IgD-negative memory B cell (primary cell): ENCODE measurements at regions not wholly inside any gene's neighbourhood (a gene's known extent, or its start where the extent isn't known, plus 50 kb on each side); places are given as distances from the start of the nearest gene placed in this dataset.
"Not testable (repeated sequence)": the region's sequence is repeated elsewhere in the genome, so short reads cannot be mapped to it uniquely, and the experiment has no call there.

Experiments used
- H3K27ac Mint-ChIP-seq, 3 donors: one replicate each; pipeline ENCODE4 v1.8.0; 2020 to 2022; ENCODE audit warnings: mild to moderate bottlenecking in 3 of 3, mixed read lengths in 3 of 3, moderate library complexity in 1 of 3
- H3K27me3 Mint-ChIP-seq: one replicate; pipeline ENCODE4 v1.8.0; 2021; ENCODE audit warnings: mixed read lengths
- H3K36me3 Mint-ChIP-seq: one replicate; pipeline ENCODE4 v1.8.0; 2020; ENCODE audit warnings: mild to moderate bottlenecking, mixed read lengths
- H3K4me1 Mint-ChIP-seq, 3 donors: one replicate each; pipeline ENCODE4 v1.8.0; 2020 to 2022; ENCODE audit warnings: mixed read lengths in 3 of 3, mild to moderate bottlenecking in 1 of 3
- H3K4me3 Mint-ChIP-seq, 4 donors: one replicate each; pipeline ENCODE4 v1.8.0; 2020 to 2022; ENCODE audit warnings: mild to moderate bottlenecking in 4 of 4, mixed read lengths in 4 of 4, moderate library complexity in 3 of 4
- H3K9me3 Mint-ChIP-seq, 3 donors: one replicate each; pipeline ENCODE4 v1.8.0; 2020 to 2021; ENCODE audit warnings: mixed read lengths in 3 of 3, mild to moderate bottlenecking in 1 of 3

DNA sequence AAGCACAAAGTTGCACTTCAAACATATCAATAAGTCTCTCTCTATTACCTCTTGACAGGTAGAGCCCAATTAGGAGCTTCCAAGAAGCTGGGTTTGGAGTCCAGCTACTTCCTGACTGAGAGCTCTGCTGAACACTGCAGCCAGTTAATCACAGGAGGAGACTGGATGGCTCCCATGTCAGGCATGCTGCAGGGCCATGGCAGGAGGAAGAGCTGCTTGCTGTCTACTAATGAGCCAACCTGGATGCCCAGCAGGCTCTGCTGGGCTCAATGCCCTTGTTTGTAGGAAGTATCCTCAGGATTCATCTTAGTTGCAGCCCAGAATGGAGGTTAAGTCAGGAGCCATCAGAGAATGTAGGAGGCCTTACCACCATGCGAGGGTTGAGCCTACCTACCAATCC lies 91.9 kb downstream of the TMEM215 start:
- H3K27ac Mint-ChIP-seq, result no peak overlapping the region
- peaks cover 6% of the 10 kb centered on the region for H3K27me3 Mint-ChIP-seq
- no peaks in the 10 kb centered on the region for H3K36me3 Mint-ChIP-seq
- peaks cover 0 to 7% (median 7%) of the 10 kb centered on the region in 3 donors for H3K4me1 Mint-ChIP-seq
- no peak overlapping the region for H3K4me3 Mint-ChIP-seq
- H3K9me3 Mint-ChIP-seq, result no peaks in the 10 kb centered on the region

DNA sequence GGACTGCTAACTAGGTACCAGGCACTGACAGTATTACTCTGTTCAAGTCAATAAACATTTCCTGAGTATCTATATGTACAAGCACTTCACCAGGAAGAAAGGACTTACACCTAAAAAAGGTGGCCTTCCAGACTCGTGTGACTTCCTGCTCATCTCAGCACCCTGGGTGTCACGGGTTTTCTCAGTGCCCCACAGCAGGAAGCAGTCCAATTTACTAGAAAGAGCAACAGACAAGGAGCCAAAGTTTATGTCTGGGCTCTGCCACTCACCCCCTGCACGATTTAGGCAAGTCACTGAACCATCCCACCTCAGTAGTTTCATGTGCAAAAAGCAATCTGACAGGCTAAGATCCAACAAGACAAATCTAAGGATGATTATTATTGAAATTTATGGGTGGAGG lies 92.4 kb downstream of the TMEM215 start:
- no peaks in the 10 kb centered on the region for H3K9me3 Mint-ChIP-seq
- H3K4me1 Mint-ChIP-seq, result peaks cover 0 to 7% (median 7%) of the 10 kb centered on the region in 3 donors
- H3K4me3 Mint-ChIP-seq, result no peak overlapping the region
- H3K27ac Mint-ChIP-seq, result no peak overlapping the region
- H3K36me3 Mint-ChIP-seq, result no peaks in the 10 kb centered on the region
- H3K27me3 Mint-ChIP-seq, result peaks cover 6% of the 10 kb centered on the region

DNA sequence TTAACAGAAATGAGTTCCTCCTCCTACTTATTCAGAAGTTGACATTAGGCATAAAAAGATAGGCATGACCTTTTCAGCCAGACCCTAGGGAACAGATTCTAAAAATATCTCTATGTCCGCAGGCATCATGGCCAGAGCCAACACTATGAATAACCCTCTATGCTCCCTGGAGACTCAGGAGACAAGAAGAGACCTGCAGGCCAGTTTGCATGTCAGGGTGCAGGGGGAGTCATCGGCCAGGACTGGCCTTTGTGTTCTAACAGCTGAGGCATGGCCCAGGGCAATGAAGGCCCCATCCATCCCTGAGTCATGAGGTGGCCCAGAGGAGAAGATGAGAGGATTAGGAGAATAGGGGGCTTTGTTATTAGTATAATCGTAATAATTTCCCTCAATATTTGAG lies 93.8 kb downstream of the TMEM215 start:
- Mint-ChIP-seq H3K27me3 (peaks cover 6% of the 10 kb centered on the region), H3K27ac (no peak overlapping the region), H3K4me3 (no peak overlapping the region), H3K9me3 (no peaks in the 10 kb centered on the region), H3K4me1 (peaks cover 0 to 7% (median 7%) of the 10 kb centered on the region in 3 donors), H3K36me3 (no peaks in the 10 kb centered on the region)

DNA sequence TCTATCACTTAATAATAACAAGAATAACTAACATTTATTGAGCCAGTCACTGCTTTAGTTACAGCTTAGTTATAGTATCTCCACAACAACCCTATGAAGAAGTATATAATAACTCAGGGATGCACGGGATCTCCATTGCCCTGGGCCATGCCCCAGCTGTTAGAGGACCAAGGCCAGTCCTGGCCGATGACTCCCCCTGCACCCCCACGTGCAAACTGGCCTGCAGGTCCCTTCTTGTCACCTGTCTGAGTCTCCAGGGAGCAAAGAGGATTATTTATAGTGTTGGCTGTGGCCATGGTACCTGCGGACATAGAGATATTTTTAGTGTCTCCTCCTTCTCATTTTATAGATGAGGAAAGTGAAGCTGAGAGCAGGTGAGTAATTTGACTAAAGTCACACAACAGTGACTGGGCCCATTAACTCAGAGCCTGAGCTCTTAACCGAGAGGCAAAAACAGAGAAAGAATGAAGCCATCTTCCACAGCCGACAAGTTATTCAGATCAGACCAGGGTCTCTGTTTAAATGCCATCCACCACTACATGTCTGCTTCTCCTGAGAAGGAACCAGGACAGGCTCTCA lies 94.4 kb downstream of the TMEM215 start:
- Mint-ChIP-seq H3K4me1 (peaks cover 0 to 7% (median 7%) of the 10 kb centered on the region in 3 donors), H3K36me3 (no peaks in the 10 kb centered on the region), H3K27me3 (peaks cover 6% of the 10 kb centered on the region), H3K27ac (no peak overlapping the region), H3K9me3 (no peaks in the 10 kb centered on the region), H3K4me3 (no peak overlapping the region)

DNA sequence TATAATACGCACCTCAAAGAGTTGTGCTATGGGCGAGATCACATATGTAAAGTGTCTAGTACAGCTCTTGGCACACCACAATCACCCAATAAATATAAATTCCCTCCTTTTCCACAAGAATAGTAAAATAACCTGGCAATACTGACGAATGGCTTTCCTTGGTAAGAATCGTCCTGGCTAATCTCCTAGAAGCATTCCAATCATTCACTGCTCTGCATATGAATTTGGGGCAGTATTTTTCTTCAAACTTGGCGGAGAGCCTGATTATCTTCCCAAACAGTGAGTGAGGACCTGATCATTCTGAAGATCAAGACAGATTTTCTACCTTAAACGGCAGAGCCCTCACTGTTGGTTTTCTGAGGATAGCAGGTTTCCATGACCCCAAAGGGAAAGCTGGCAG lies 96.0 kb downstream of the TMEM215 start:
- Mint-ChIP-seq H3K27ac (no peak overlapping the region), H3K9me3 (no peaks in the 10 kb centered on the region), H3K36me3 (no peaks in the 10 kb centered on the region), H3K27me3 (peaks cover 8% of the 10 kb centered on the region), H3K4me1 (peaks cover 0 to 7% (median 5%) of the 10 kb centered on the region in 3 donors), H3K4me3 (no peak overlapping the region)

DNA sequence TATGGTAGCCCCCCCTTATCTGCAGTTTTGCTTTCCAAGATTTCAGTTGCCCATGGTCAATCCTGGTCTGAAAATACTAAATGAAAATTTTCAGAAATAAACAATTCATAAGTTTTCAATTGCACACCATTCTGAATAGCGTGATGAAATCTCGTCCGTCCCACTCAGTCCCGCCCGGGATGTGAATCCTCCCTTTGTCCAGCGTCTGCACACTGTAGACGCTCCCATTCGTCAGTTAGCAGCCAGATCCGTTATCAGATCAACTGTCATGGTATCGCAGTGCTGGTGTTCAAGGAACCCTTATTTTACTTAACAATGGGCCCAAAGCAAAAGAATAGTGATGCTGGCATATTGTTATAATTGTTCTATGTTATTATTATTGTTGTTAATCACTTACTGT lies 98.6 kb downstream of the TMEM215 start:
- H3K9me3 Mint-ChIP-seq, result no peaks in the 10 kb centered on the region
- no peak overlapping the region for H3K27ac Mint-ChIP-seq
- H3K27me3 Mint-ChIP-seq, result peaks cover 8% of the 10 kb centered on the region
- H3K36me3 Mint-ChIP-seq, result no peaks in the 10 kb centered on the region
- H3K4me1 Mint-ChIP-seq, result peaks cover 0 to 7% (median 3%) of the 10 kb centered on the region in 3 donors
- H3K4me3 Mint-ChIP-seq, result no peak overlapping the region

DNA sequence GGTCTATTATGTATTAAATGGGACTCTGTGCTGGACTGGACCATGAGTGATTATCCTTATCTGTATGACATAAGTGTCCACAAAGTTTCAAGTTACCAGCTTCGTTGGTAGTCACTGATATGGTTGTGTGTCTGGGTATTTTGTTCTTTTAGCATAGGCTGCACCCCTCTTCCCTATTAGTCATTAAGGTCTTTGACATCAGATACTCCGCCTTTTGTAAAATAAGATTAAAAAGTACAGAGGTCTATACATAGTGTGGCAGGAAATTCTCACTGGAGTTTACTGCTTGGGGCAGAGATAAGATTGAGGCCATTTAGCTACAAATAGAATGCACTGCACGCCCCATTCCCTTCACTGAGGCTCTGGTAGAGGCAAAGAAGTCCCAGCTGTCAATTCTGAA lies 99.4 kb downstream of the TMEM215 start:
- Mint-ChIP-seq H3K9me3 (no peaks in the 10 kb centered on the region), H3K36me3 (no peaks in the 10 kb centered on the region), H3K27me3 (peaks cover 7% of the 10 kb centered on the region), H3K27ac (no peak overlapping the region), H3K4me3 (no peak overlapping the region), H3K4me1 (peaks cover 0 to 6% (median 2%) of the 10 kb centered on the region in 3 donors)

DNA sequence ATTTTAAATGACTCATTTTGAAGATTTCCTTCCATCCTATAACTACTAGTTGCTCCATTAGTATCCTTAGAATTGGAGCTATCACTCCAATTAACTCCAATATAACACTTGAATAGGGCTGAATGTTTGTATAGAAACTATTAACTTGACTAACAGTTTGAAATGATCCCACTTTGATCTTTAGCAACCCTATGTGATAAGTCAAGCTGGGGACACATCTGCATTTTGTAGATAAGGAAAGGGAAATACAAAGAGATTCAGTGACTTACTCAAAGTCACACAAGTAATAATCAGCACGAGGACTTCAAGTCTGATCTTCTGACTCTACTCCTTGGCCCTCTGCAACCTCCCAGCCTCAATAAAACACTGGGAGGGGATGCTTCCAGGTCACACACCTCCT lies 101.1 kb downstream of the TMEM215 start:
- Mint-ChIP-seq H3K36me3 (peaks cover 2% of the 10 kb centered on the region), H3K27me3 (peaks cover 1% of the 10 kb centered on the region), H3K4me1 (no peaks in the 10 kb centered on the region), H3K9me3 (no peaks in the 10 kb centered on the region), H3K4me3 (no peak overlapping the region), H3K27ac (no peak overlapping the region)

DNA sequence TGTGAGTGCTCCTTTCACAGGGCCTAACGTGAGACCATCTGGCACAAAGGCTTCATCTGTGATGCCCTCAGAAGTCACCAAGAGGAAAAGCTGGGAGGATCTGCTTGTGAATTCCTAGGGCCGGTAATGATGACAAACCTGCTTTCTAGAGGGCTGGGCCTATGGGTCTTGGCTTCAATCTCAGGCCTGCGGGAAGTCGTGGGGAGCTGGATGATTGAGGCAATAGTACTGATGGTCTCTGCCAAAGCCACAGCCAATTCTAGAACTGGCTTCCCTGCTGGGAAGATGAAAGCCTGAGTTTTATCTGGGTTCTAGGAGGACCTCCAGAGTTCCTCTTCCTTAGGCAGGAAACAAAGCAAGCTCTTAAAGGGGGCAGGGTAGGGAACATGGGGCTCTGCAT lies 102.7 kb downstream of the TMEM215 start:
- no peak overlapping the region for H3K27ac Mint-ChIP-seq
- H3K27me3 Mint-ChIP-seq, result peaks cover 3% of the 10 kb centered on the region
- peaks cover 2% of the 10 kb centered on the region for H3K36me3 Mint-ChIP-seq
- peaks cover 0 to 1% (median 0%) of the 10 kb centered on the region in 3 donors for H3K9me3 Mint-ChIP-seq
- H3K4me3 Mint-ChIP-seq, result no peak overlapping the region
- H3K4me1 Mint-ChIP-seq, result no peaks in the 10 kb centered on the region

DNA sequence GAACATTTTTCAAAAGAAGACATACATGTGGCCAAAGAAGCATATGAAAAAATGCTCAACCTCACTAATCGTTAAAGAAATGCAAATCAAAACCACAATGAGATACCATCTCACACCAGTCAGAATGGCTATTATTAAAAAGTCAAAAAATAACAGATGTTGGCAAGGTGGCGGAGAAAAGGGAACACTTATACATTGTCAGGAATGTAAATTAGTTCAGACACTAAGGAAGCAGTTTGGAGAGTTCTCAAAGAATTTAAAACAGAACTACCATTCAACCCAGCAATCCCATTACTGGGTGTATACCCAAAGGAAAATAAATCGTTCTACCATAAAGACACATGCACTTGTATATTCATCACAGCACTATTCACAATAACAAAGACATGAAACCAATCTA lies 106.9 kb downstream of the APTX start:
- H3K27ac Mint-ChIP-seq, H3K27me3 Mint-ChIP-seq, H3K4me3 Mint-ChIP-seq, H3K36me3 Mint-ChIP-seq, H3K4me1 Mint-ChIP-seq: not testable (repeated sequence)
- peaks cover 0 to 10% (median 4%) of the 10 kb centered on the region in 3 donors for H3K9me3 Mint-ChIP-seq

DNA sequence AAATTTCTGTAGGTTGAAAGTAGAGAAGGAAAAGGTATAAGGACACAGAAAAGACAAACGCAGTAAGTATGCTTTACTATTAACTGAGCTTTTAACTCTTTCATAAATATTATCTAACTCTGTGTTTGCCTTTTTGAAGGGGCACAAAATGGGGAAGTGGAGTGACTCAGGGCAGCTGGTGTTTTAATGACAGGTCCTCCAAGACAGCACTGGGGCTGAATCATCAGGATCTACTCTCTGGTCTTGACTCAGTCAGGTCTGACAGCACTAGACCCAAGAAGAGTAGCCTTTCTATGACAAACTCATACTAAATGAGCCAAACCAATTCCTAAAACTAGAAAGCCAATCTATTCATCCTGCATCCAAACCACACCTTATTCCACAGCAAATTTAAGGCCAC lies 102.2 kb downstream of the APTX start:
- H3K27ac Mint-ChIP-seq, result no peak overlapping the region
- H3K27me3 Mint-ChIP-seq, result peaks cover 30% of the 10 kb centered on the region
- H3K4me1 Mint-ChIP-seq, result no peaks in the 10 kb centered on the region
- no peak overlapping the region for H3K4me3 Mint-ChIP-seq
- H3K36me3 Mint-ChIP-seq, result peaks cover 1% of the 10 kb centered on the region
- H3K9me3 Mint-ChIP-seq, result peaks cover 0 to 16% (median 10%) of the 10 kb centered on the region in 3 donors

DNA sequence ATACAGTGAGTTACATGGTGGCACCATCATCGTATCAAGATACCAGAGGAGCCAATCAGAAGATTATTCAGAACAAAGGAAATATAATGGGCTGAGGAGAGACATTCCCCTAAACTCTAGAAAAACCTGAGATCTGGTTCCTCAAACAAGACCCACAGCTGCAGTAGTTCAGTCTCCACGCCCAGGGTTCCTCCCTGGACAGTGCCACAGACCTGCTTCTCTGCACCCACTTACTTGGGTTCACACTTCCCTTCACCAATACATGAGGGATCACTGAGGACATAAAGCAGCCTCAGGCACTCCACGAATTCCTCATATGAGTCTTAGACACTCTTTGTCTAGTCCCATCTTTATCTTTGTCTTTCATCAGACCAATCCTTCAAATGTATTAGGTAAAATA lies 101.7 kb downstream of the APTX start:
- Mint-ChIP-seq H3K36me3 (no peaks in the 10 kb centered on the region), H3K4me3 (no peak overlapping the region), H3K4me1 (no peaks in the 10 kb centered on the region), H3K27ac (no peak overlapping the region), H3K27me3 (peaks cover 35% of the 10 kb centered on the region), H3K9me3 (peaks cover 0 to 16% (median 7%) of the 10 kb centered on the region in 3 donors)

DNA sequence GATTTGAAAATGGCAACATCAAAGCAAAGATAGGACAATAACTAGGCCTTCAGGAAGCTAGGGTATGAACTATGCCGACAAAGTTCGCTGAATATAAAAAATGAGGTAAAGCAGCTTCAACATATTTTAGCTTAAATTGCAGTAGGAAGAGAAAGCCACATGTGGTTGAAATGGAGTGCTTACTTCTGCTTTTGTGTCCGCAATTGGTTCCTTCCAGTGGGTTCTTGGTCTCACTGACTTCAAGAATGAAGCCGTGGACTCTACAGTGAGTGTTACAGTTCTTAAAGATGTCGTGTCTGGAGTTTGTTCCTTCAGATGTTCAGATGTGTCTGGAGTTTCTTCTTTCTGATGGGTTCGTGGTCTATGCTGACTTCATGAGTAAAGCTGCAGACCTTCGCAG lies 95.2 kb downstream of the APTX start:
- Mint-ChIP-seq H3K9me3 (peaks cover 0 to 7% (median 6%) of the 10 kb centered on the region in 3 donors), H3K4me3 (no peak overlapping the region), H3K4me1 (peaks cover 7 to 11% (median 9%) of the 10 kb centered on the region in 3 donors), H3K36me3 (no peaks in the 10 kb centered on the region), H3K27me3 (peaks cover 54% of the 10 kb centered on the region), H3K27ac (no peak overlapping the region)

DNA sequence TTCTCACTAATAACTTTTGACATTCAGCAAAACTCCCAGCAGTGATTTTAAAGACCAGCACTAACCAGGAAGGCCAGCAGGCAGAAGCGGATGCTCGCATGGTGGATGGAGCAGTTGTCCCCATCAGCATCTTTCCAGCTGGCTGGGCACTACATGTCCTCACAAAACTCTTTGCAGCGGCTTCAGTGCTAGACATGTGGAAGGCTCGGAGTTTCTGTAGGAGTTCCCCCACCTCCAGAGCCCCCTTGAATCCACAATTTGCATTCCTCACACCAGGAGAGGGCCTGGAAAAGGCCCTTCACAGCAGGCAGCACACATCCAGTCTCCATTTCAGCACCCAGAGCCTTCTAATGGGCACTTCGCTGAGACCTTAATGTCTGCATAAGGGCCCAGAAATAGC lies 85.6 kb downstream of the APTX start:
- no peaks in the 10 kb centered on the region for H3K4me1 Mint-ChIP-seq
- H3K9me3 Mint-ChIP-seq, result peaks cover 0 to 2% (median 2%) of the 10 kb centered on the region in 3 donors
- no peak overlapping the region for H3K27ac Mint-ChIP-seq
- H3K4me3 Mint-ChIP-seq, result no peak overlapping the region
- peaks cover 2% of the 10 kb centered on the region for H3K36me3 Mint-ChIP-seq
- H3K27me3 Mint-ChIP-seq, result peaks cover 17% of the 10 kb centered on the region

DNA sequence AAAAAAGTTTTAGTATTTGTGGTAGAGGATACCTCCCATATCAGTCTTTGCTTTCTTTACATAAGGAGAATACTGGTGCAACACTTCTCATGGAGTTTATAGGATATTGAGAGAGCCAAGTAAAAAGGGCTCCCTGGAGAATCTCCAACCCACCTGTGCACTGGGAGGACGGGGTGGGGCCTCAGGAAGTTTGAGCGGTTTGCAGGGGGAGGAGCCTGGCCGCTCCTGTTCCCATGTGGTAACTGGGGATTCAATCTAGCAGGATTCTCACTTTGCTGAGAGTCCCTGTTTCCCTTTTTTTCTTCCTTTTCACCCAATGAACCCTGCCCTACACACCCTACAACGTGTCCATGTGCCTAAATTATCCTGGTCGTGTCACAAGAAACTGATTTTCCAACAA lies 82.8 kb downstream of the APTX start:
- no peak overlapping the region for H3K4me3 Mint-ChIP-seq
- no peaks in the 10 kb centered on the region for H3K4me1 Mint-ChIP-seq
- H3K36me3 Mint-ChIP-seq, result peaks cover 5% of the 10 kb centered on the region
- peaks cover 0 to 5% (median under 1%) of the 10 kb centered on the region in 3 donors for H3K9me3 Mint-ChIP-seq
- peaks cover 7% of the 10 kb centered on the region for H3K27me3 Mint-ChIP-seq
- no peak overlapping the region for H3K27ac Mint-ChIP-seq
